Breast epithelium (tissue), 3 donors: ENCODE measurements at regions not wholly inside any gene's neighbourhood (a gene's known extent, or its start where the extent isn't known, plus 50 kb on each side); places are given as distances from the start of the nearest gene placed in this dataset.

Source experiments
- POLR2A ChIP-seq: fragments of 450-650 bp; IDR thresholded peaks from one replicate; pipeline ENCODE4 v1.6.1; 2016; ENCODE audit warnings: antibody characterized with exemption, mild to moderate bottlenecking, moderate library complexity
- TF ChIP-seq, protein P1 (sequence below), 3 donors: fragments of 450-650 bp; IDR thresholded peaks; one replicate each; pipeline ENCODE4 v1.5.1; 2016 to 2017; ENCODE audit warnings: antibody characterized with exemption in 3 of 3, mild to moderate bottlenecking in 3 of 3, moderate library complexity in 3 of 3

DNA sequence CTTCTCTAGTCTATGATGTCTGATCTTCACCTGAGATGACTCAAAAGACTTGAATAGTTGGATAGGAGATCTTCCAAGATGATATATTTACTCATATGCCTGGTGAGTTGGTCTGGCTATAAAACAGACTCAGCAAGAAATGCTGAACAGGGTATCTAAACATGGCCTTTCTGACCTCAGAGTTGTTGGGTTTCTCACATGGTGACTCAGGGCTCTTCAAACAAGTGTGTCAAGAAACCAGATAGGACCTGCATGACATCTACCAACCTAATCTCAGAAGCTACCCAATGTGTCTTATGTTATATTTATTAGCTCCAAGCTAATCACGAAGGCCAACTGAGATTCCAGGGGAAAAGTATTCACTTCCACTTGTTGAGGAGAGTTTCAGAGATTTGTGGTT is 1477.3 kb downstream of the CDH8 start:
- TF ChIP-seq, protein P1, sequence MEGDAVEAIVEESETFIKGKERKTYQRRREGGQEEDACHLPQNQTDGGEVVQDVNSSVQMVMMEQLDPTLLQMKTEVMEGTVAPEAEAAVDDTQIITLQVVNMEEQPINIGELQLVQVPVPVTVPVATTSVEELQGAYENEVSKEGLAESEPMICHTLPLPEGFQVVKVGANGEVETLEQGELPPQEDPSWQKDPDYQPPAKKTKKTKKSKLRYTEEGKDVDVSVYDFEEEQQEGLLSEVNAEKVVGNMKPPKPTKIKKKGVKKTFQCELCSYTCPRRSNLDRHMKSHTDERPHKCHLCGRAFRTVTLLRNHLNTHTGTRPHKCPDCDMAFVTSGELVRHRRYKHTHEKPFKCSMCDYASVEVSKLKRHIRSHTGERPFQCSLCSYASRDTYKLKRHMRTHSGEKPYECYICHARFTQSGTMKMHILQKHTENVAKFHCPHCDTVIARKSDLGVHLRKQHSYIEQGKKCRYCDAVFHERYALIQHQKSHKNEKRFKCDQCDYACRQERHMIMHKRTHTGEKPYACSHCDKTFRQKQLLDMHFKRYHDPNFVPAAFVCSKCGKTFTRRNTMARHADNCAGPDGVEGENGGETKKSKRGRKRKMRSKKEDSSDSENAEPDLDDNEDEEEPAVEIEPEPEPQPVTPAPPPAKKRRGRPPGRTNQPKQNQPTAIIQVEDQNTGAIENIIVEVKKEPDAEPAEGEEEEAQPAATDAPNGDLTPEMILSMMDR (IDR thresholded peaks at IDR 0.05), result no peak
- TF ChIP-seq POLR2A, result no peak
